ENCODE measurements at regions not wholly inside any gene's neighbourhood (a gene's known extent, or its start where the extent isn't known, plus 50 kb on each side); places are given as distances from the start of the nearest gene placed in this dataset.

DNA sequence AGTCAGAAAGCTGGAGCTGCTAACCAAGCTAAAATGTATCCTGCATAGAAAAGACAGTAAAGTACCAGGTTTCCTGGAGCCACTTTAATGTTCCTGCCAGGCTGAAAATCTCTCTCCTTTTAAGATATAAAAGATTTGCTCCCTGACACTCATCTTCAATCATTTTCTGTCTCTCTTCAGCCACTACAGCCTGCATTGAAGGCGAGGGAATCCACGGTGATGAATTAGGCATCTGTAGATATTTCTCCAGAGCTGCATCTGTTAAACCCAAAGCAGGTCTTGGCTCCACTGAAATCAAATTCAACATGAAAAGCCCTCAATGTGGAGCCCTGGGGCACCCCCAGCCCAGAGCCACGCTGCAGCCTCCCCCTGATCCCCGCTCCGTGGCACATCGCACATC, 94.7 kb upstream of the CRHR1 start:
- no peak for DNase-seq

DNA sequence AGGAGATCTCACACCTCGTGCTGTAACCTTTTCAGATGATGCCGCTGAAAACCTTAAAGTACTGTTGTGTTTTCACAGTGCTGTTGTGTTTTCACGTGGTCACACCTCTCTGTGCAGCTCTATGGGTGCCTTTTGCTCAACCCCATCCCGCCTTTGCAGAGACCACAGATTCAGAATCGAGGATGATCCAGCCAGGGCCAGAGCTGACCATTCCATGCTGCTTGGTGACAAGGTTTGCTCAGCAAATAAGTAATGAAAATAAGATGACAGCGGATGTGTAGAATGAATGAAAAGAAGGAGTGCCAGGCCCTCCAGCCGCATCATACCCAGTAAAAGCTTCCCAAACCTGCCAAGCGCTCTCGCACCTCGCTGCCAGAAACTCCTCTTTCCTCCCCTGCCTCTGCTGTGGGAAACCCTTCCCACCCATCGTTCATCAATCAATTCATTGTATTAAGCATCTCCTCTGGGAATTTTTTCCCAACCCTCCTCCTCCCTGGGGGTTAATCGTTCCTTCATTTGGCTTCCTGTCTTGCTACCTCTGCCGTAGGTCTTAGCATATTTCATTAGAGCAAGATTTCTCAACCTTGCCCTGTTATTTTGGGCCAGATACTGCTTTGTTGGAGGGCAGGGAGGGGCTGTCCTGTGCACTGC, 93.4 kb upstream of the CRHR1 start:
- DNase-seq: no peak

DNA sequence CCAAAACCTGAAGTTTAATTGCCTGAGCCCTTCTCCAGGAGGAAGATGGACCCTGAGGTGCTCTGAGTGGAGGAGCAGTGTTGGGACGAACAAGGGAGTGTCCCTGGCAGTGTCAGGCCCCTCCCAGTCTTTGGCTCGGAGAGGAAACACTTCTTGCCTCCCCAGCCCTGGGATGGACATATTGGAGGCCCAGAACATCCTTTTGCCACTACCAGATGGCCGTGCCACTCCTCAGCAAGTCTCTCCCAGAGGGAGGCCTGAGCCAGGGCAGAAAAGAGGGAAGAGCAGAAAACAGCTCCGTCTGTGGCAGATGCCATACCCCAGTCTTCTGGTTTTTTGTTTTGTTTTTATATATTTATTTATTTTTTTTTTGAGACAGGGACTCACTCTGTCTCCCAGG, 91.5 kb upstream of the CRHR1 start:
- DNase-seq: no peak

DNA sequence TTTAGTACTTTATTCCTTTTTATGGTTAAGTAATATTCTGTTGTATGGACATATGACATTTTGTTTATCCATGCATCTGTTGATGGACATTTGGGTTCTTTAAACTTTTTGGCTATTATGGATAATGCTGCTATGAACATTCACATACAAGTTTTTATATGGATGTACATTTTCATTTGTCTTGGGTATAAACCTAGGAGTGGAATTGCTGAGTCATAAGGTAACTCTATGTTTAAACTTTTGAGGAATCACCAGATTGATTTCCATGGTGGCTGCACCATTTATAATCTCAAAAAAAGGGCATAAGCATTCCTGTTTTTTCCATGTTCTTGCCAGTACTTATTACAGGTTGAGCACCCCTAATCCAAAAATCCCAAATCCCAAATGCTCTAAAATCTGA, 90.3 kb upstream of the CRHR1 start:
- no peak for DNase-seq

DNA sequence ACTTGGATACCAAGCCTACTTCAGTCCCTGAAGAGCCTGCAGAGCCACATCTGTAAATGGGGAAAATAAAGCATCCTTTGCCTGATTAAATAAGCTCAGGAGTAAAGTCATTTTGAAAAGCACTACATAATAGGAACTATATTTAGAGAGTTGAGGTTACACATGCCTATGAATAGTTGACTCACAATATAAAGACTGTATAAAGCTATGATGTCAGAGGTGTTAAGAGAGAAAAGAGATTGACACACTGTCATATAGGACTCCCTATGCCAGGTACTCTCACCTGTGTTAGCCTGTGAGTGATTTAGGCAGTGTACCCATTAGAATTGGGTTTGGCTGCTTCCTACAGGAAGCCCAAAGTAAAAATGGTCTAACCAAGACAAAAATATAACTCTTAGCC, 87.7 kb upstream of the CRHR1 start:
- no peak for DNase-seq

DNA sequence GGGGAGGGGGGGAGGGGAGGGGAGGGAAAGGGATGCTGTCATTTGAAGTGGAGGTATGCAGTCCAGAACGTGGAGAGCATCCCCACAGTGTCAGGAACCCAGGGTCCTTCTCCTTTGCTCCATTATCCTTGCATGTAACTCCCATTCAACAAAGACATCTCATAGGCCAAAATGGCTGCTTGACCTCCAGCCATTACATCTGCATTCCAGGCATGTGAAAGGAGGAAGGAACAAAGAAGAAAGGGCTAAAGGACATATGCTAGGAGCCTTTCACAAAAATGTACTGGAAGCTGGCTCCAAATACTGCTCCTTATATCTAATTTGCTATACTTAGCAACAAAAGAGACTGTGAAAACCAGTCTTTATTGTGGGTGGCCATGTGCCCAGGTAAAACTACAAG, 87.0 kb upstream of the CRHR1 start:
- no peak for DNase-seq

DNA sequence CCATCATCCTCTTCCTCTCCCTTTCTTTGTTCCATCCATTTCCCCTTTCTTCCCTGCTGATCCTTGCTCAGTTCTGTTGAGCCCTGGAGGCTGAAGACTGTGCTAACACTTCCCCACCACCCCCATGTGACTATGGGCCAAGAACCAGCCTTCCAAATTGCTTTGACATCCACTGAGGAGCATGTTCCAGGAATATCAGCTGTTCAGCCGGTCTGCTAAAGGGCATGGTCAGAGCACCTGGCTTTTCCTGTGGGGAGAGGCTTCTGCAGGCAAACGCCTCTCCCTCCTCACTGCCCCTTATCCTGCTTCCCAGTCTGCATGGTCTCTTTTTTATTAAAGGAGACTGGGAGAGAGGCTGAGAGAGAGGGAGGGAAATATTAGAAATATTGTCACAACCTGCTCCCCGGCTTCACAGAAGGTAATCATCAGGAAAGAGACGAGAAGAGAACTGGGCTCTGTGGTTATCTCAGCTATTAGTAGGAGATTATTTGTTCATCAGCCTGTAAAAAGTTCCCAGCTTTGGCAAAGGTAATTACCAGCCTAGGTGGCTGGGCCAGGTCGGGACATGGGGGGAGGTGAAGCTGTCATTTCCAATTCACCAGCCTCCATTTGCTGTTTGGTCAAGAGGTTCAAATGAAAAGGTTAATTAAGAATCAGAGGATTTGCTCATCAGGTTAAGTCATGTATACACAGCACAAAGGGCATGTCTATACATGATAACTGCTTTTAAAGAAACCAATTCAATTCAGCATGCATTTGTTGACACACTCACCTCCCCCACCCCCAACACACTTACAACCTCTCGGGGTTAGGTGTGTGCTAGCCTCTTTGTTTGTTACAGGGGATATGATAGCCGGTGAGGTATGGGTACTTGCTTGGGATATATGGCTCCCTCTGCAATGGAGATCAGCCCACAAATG, 83.7 kb upstream of the CRHR1 start:
- DNase-seq: no peak

DNA sequence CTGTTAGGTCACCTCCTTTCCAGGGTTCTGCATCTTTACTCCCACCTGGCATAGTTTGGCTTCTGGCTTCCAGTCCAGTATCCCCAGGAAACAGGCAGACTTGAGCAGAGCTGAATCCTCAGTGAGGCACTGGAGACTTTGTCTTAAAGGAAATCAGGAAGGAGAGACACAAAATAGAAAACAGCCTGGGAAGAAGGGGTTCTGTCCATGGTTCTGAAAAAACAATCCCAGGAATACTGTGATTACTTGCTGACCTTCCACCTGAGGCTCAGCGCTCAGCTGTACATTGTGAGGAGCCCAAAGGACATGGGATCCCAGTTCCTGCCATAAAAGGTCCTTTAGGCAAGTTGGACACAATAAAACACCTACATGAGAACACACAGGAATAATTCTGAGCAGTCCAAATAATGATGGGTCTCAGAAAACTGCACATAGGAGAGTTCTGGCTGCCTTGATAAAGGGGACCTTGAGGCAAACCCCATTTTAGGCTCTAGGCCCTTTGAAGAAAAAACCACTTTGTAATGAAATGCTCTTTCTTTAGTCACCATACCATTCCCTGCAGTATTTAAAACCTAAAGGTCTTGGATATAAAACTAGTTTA, 81.4 kb upstream of the CRHR1 start:
- DNase-seq: peak; percentile 38

DNA sequence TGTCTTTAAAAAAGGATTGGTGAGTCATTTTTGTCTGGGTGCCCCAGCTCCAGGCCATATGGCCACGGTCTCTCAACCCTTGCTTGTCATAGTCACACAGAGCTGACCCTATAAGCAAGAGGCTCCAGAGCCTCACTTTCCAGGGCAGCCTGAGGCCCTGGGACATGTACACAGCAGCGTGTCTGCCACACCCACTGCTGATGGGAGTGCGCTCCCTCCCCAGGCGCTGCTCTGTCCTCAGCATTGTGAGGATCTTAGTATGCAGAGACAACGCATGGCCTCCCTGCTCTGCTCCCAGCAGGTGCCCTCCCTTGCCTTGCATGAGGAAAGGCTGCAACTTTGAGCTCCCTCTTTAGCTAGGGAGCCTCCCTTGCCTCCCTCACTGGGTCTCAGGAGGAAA, 80.8 kb upstream of the CRHR1 start:
- DNase-seq: peak; percentile 31

DNA sequence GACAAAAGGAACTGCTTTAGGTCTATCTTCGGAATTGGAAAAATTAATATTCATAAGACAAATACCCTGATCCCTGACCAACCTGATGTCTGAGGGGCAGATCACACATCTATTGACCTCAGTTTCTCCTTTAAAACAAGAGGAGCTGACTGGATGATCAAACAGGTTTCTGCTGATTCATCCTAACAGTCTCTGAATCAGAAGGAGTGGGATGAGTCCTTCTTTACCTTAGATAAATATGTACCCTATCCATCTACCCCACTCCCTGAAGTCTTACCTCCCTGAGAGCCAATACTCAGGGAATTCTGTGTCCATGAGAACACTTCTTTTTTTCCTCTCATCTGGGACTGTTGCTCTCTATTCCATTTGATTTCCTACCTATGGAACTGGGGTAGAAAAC, 80.3 kb upstream of the CRHR1 start:
- DNase-seq: peak; percentile 44

DNA sequence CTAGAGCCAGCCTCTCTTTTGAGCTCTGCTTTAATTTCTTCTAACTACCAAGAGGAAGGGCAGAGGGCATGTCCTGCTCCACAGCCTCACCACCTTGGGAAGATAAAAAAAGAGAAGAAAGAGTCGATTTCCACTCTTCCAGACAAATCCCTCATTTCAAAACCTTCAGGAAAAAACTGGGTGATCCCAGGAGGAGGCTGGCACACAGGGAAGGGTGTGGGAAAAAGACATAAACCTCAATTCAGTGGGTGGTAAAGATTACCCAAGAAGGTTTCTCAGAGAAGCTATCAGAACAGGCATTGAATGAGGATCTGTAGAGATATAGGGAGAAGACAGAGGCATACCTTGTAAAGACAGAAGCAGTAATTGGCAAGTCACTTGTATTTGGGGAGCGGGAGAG, 79.9 kb upstream of the CRHR1 start:
- no peak for DNase-seq

DNA sequence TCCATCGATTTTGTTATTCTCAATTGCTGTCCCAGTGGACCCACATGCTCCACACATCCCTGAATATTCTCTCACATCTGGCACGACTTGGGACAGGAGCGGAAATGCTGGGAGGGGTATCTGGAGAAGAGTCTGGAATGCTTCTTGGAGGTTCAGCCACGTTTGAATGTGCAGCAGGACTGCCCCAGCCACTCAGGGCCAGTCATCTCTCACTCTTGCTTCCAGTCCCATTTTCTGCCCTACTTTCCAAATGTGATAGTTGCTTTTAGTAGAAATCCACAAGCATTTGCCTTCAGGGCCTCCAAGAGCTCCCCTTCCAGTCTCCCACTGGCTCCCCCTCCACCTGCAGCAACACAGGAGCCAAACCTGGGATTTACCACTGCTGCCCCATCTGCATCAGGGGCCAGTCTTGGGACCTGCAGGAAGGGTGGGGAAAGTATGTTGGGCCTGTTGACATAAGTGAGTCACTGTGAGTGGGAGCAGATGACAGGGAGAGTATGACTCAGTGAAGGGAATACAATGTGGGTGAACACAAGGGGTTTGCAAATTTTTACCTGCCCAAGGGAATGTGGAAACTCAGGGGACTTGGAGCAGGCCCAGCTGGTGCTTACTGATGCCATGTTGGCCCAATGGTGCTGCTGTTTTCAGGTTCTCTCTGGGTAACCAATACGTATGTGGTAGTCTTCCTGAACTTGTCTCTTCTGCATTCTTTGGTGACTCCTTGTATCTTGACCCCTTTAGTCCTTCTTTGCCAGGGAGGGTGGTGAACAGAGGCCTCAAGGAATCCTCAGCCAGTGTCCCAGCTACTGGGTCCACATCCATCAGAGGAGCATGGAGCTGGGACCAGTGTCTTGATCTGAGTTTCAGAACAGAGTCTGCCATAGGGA, 78.8 kb upstream of the CRHR1 start:
- peak; percentile 96 for DNase-seq

DNA sequence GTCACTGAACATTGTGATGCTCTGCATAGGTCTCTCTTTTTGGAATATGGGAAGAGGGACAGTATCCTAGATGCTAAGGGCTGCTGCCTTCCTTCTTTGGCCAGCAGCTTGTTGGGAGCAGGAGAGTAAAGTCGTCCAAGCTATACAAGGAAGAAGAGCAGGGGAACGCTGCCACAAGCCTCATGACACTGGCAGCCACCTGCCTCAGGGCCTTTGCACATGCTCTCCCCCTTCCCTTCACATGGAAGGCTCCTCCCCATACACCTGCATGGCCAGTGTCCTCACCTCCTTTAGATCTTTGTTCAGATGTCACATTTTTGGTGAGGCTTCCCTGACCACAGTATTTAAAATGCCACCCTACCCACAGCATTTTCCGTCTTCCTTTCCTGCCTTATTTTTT, 78.1 kb upstream of the CRHR1 start:
- no peak for DNase-seq

DNA sequence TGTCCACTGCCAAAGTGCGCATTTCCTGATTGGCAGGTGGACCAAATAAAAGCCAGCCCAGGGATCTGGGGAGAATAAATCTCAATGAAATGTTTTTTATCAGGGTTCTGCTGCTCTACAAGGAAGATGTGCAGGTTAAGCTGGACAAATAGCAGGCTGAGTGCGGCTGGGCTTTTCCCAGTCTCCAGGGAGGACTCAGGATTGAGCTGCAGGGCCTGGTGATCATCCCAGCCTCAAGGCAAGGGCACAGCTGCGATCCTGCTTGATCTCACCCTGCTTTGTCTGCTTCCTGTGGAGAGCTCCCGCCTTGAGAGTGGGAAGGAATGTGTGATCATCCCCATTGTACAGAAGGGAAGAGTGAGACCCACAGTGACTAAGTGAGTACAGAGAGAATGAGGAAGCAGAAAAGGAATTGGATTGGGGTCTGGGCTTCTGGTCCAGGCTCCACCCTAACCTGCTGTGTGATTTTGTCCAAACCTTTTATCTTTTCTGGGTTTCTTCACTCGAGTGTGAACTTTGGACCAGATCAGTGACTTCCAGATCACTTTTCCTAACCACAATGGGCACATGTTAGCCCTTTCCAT, 75.3 kb upstream of the CRHR1 start:
- no peak for DNase-seq

DNA sequence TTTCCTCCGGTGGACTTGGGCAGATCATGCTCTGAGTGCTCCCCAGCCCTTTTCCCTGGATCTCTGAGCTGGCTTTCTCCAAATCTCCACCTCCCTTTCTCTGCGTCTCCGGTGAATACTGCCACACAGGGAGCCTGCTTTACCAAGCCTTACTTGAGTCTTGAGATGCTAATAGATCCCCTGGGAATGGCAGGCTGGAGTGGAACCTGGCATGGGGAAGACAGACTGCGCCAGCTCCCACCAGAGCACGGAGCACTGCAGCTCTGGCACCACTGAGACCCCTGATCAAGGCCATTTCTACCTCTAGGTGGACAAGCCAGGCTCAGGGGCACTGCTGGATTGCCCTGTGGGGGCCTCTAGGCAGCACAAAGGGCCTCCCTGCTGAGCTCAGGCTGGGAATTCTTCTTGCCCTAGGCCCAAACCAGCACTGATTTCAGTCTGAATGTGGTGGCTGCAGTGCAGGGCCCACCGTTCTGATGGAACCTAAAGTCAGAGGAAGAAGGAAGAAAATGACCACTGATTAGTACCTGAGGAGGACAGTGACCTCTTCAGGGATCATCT, 74.3 kb upstream of the CRHR1 start:
- DNase-seq: no peak

DNA sequence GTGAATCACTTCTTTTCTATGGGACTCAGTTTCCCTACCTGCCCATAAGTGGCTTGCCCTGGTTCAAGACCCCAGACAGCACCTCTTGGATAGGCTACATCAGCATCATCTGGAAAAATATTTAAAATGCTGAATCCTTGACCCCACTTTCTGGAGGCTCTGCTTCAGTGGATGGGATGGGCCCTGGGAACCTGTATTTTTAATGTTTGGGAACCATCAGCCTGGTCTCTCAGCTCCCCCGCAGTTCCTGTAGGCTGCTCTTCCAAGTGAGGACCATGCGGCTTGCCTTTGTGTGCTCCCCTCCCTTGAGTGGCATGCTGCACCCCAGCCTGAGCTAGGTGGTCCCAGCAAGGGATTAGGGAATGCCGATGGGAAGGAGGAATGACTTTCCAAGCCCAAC, 68.3 kb upstream of the CRHR1 start:
- no peak for DNase-seq

DNA sequence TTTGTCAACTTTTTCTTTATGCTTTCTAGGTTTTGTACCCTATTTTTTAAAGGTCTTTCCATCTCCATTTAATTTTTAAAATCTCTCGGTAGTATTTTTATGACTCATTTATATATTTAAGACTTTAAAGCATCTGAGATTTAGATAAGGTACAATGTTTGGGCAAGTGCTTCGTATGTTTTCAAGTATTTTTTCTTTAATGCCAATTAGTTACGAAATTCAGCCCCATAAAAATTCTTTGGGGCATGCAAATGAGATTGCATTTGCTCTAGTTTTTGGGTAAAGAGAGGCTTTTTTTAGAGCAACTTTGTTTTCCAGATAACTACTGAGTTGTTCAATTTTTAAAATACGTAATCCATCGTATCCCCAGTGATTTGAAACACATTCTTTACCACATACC, 65.3 kb upstream of the CRHR1 start:
- no peak for DNase-seq

DNA sequence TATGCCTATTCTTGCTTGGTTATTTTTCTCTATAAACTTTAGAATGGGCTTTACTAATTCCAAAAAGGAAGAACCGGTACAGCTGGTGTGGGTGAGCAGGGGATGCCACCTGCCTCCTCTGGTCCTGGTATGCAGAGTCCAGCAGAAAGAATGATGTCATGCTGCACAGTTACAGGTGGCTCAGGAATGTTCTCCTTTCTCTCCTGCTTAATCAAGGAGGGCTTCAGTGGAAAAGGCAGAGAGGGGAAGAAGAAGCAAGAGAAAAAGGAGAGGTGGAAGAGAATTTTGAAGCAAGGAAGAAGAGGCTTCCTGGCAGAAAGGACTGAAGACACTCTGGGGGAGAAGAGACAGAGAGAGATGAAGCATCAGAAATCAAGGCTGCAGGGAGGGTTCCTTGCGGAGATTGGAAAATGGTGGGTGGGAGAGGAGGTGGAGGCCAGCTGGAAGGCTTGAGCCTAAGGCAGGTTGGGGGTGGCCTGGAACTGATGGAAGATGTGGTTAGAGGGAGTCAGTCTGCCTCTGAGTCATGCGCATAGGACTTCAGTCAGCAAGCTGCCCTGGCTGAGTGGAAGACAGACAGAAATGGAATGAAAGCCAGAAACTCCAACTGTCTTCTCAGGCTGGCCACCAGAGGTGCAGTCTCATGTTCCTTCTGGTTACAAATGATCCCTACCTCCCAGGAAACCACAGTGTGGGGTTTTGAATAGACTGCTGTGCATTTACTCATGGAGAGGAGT, 64.6 kb upstream of the CRHR1 start:
- DNase-seq: peak; percentile 83

DNA sequence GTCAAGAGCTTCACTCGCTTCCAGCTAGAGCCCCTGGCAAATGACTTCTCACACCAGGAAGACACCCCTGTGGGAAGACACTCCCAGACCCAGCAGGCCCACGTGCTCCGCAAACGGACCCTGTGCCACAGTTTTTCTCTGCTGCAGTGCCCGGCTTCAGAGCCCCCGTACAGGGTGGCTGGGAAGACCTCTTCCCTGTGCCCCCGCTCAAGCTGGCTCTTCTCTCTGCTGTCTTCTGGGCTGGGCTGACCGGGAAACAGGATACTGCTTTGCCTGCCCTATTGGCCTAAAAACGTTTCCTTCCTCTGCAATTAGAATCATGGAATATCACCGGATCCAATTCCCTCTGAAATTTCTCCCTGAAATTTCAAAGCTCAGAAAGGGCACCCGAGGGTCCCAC, 63.7 kb upstream of the CRHR1 start:
- no peak for DNase-seq

DNA sequence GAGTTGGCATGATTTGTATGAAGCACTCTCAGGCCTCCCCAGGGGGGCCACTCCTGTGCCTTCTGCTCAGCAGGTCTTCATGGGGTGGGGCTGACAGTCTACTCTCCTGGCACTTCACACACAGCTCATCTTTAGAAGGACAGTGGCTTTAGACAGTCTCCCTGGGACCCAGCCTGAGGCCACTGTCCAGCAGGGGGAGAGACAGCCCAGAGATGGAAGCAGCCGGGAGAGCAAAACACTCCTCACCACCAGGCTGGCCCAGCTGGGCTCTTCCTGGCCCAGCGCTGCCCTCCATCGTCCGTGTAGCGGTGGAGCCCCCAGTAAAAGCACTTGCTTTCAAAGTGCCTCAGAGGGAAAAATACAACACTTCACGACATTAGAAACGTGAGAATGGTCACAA, 62.0 kb upstream of the CRHR1 start:
- DNase-seq: peak; percentile 21

DNA sequence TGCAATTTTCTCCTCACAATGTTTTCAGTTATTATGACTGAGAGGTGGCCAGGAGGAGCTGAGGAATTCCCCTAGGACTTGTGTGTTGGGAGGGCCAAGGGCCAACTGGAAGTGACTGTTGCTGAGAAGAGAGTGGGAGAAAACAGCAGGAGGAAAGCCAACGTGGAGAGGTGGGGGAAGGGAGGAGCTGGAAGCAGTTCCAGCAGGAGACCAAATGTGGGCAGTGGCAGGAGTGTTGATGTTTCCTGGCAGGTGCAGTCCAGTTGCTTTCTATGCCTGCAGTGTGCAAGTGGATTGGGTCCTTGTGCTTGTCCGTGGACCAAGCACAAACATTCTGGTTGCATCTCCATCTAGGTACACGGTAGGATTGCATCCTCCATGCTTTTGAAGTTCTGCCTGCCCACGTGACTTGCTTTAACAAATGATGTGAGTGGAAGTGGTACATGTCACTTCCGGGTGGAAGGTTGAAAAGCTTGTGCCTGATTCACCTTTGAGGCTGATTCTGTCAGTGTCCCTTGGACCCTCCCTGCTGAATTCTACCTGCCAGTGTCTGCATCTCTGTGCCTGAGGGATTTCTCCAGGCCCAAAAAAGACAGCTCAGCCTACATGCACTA, 54.7 kb upstream of the CRHR1 start:
- peak; percentile 46 for DNase-seq
